ENCODE measurements at regions not wholly inside any gene's neighbourhood (a gene's known extent, or its start where the extent isn't known, plus 50 kb on each side); places are given as distances from the start of the nearest gene placed in this dataset.

GRCh38 chr11:70530629-70531185, 132.4 kb downstream of the CTTN start:
- H3K9me3 ChIP-seq, result no peaks in the 10 kb centered on the region
- intact Hi-C loops (cut with DNase I), result no loop called here
- TF ChIP-seq CTCF (IDR thresholded peaks at IDR 0.05), result no peak
- no peaks in the 10 kb centered on the region for H3K27me3 ChIP-seq (ENCODE audit: low read depth)
- no peaks in the 10 kb centered on the region for H3K36me3 ChIP-seq
- ATAC-seq (no peak), DNase-seq (no peak)
- H3K27ac ChIP-seq, result no peak overlapping the region
- H3K4me1 ChIP-seq, result peaks cover 3% of the 10 kb centered on the region
- no peak overlapping the region for H3K4me3 ChIP-seq

- ATAC-seq (no peak), DNase-seq (no peak)
- Histone ChIP-seq H3K4me1 (no peaks in the 10 kb centered on the region), H3K9me3 (no peaks in the 10 kb centered on the region), H3K27ac (no peak overlapping the region), H3K27me3 (ENCODE audit: low read depth) (no peaks in the 10 kb centered on the region), H3K4me3 (no peak overlapping the region), H3K36me3 (no peaks in the 10 kb centered on the region)
- intact Hi-C loops (cut with DNase I), result no loop called here
- no peak for TF ChIP-seq CTCF (IDR thresholded peaks at IDR 0.05)
Observed at GRCh38 chr11:70531281-70532065, 133.1 kb downstream of the CTTN start.

- no peaks in the 10 kb centered on the region for H3K27me3 ChIP-seq (ENCODE audit: low read depth)
- no peaks in the 10 kb centered on the region for H3K4me1 ChIP-seq
- TF ChIP-seq CTCF (IDR thresholded peaks at IDR 0.05), result no peak
- ATAC-seq (no peak), DNase-seq (no peak)
- no peaks in the 10 kb centered on the region for H3K36me3 ChIP-seq
- H3K4me3 ChIP-seq, result no peak overlapping the region
- H3K9me3 ChIP-seq, result no peaks in the 10 kb centered on the region
- intact Hi-C loops (cut with DNase I), result no loop called here
- no peak overlapping the region for H3K27ac ChIP-seq
Observed at GRCh38 chr11:70532066-70532440, 133.7 kb downstream of the CTTN start.

GRCh38 chr11:70532731-70533130, 134.4 kb downstream of the CTTN start:
- Histone ChIP-seq H3K9me3 (no peaks in the 10 kb centered on the region), H3K27ac (no peak overlapping the region), H3K36me3 (no peaks in the 10 kb centered on the region), H3K4me3 (no peak overlapping the region), H3K4me1 (no peaks in the 10 kb centered on the region), H3K27me3 (ENCODE audit: low read depth) (no peaks in the 10 kb centered on the region)
- no peak for DNase-seq
- intact Hi-C loops (cut with DNase I), result no loop called here
- no peak for TF ChIP-seq CTCF (IDR thresholded peaks at IDR 0.05)
- ATAC-seq, result no peak

GRCh38 chr11:70535191-70535971, 137.1 kb downstream of the CTTN start:
- Histone ChIP-seq H3K27me3 (ENCODE audit: low read depth) (no peaks in the 10 kb centered on the region), H3K4me3 (no peak overlapping the region), H3K4me1 (no peaks in the 10 kb centered on the region), H3K27ac (no peak overlapping the region), H3K36me3 (no peaks in the 10 kb centered on the region), H3K9me3 (no peaks in the 10 kb centered on the region)
- TF ChIP-seq CTCF (IDR thresholded peaks at IDR 0.05), result no peak
- DNase-seq (no peak), ATAC-seq (no peak)
- intact Hi-C loops (cut with DNase I), result no loop called here

All from lower lobe of right lung (tissue), 2 donors.